OCI-LY1 (cell line): ENCODE measurements at regions not wholly inside any gene's neighbourhood (a gene's known extent, or its start where the extent isn't known, plus 50 kb on each side); places are given as distances from the start of the nearest gene placed in this dataset.

Experiments used
- H2AFZ ChIP-seq: fragments of 200-600 bp; sonication (generic), shearing (Covaris generic); 2 replicates; pipeline ENCODE4 v1.6.0; 2014; ENCODE audit warnings: antibody characterized with exemption, mild to moderate bottlenecking, low read length
- H3F3A ChIP-seq: fragments of 200-600 bp; sonication (generic), shearing (Covaris generic); 2 replicates; pipeline ENCODE4 v1.6.0; 2014; ENCODE audit warnings: mild to moderate bottlenecking, antibody characterized with exemption, low read length, moderate library complexity; ENCODE audit not compliant: insufficient read depth
- H3K27ac ChIP-seq: fragments of 200-600 bp; sonication (generic); 2 replicates; pipeline ENCODE4 v1.5.1; 2014; ENCODE audit warnings: low read length, mixed run types, mild to moderate bottlenecking, low read depth; ENCODE audit not compliant: poor library complexity, severe bottlenecking
- H3K27me3 ChIP-seq: fragments of 200-600 bp; sonication (generic); 2 replicates; pipeline ENCODE4 v1.6.0; 2014; ENCODE audit warnings: antibody characterized with exemption, mild to moderate bottlenecking, low read length, moderate library complexity; ENCODE audit not compliant: insufficient read depth
- H3K36me3 ChIP-seq: fragments of 200-600 bp; sonication (generic); 2 replicates; pipeline ENCODE4 v1.6.1; 2014; ENCODE audit warnings: mild to moderate bottlenecking, antibody characterized with exemption, low read length, moderate library complexity, mixed read lengths; ENCODE audit not compliant: insufficient read depth
- H3K4me1 ChIP-seq: fragments of 200-600 bp; sonication (generic); 2 replicates; pipeline ENCODE4 v1.5.1; 2014; ENCODE audit warnings: mild to moderate bottlenecking, low read length, moderate library complexity; ENCODE audit not compliant: insufficient read depth, severe bottlenecking
- H3K4me2 ChIP-seq: fragments of 200-600 bp; sonication (generic), shearing (Covaris generic); 2 replicates; pipeline ENCODE4 v1.6.1; 2014; ENCODE audit warnings: low read length
- H3K4me3 ChIP-seq: fragments of 200-600 bp; sonication (generic); 2 replicates; pipeline ENCODE4 v1.5.1; 2014; ENCODE audit warnings: low read length, low read depth, mild to moderate bottlenecking, mixed read lengths; ENCODE audit not compliant: poor library complexity, severe bottlenecking
- H3K79me2 ChIP-seq: fragments of 200-600 bp; shearing (Covaris generic); 2 replicates; pipeline ENCODE4 v1.6.1; 2016; ENCODE audit warnings: mixed run types, low read length, mixed read lengths; ENCODE audit not compliant: insufficient read depth
- H3K9ac ChIP-seq: fragments of 200-600 bp; sonication (generic), shearing (Covaris generic); 2 replicates; pipeline ENCODE4 v1.6.1; 2014; ENCODE audit warnings: mild to moderate bottlenecking, low read length, mixed read lengths
- H3K9me2 ChIP-seq: fragments of 200-600 bp; sonication (generic), shearing (Covaris generic); 2 replicates; pipeline ENCODE4 v1.6.1; 2014; ENCODE audit warnings: low read depth, mild to moderate bottlenecking, low read length, mixed read lengths
- H3K9me3 ChIP-seq: fragments of 200-600 bp; shearing (Covaris generic); 2 replicates; pipeline ENCODE4 v1.6.1; 2014; ENCODE audit warnings: low read length, mixed read lengths
- H4K20me1 ChIP-seq: fragments of 200-600 bp; sonication (generic), shearing (Covaris generic); 2 replicates; pipeline ENCODE4 v1.6.0; 2016; ENCODE audit warnings: mild to moderate bottlenecking, low read length; ENCODE audit not compliant: insufficient read depth
- EZH2 ChIP-seq: fragments of 200-600 bp; sonication (generic), shearing (Covaris generic); IDR thresholded peaks from 2 replicates; pipeline ENCODE4 v1.8.0; 2017; ENCODE audit warnings: borderline replicate concordance, mixed run types, mild to moderate bottlenecking, antibody characterized with exemption, low read length, moderate library complexity, mixed read lengths
- TF ChIP-seq, protein P1 (sequence below): fragments of 200-600 bp; sonication (generic), shearing (Covaris generic); IDR thresholded peaks from 2 replicates; pipeline ENCODE4 v1.5.1; 2017; ENCODE audit warnings: mild to moderate bottlenecking, antibody characterized with exemption, low read length, moderate library complexity, mixed read lengths

DNA sequence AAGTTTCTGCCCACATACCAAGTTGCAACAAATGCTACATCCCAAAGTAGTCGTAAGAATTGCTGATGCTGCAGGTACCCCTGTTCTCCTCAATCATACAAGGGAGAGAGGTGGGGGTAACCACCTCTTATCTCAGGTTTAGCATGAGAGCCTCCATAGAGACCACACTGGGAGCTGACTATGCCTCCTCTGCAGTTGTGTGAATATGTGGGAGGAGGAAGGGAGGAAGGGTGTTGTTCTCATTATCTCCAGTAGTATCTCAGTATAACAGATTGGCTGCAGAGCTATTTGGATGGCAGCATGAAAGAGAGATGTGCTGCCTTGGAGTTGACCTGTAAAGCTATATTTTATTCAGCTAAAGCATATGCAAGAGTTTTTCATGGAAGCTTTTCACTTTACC, 690.7 kb downstream of the KCNJ3 start:
- no peak overlapping the region for H2AFZ ChIP-seq
- no peak overlapping the region for H3K4me2 ChIP-seq
- no peak for TF ChIP-seq EZH2
- H3K9me2 ChIP-seq, result no peaks in the 10 kb centered on the region
- H3K4me1 ChIP-seq, result no peaks in the 10 kb centered on the region
- no peaks in the 10 kb centered on the region for H3K9me3 ChIP-seq
- no peaks in the 10 kb centered on the region for H3K27me3 ChIP-seq
- no peak overlapping the region for H3K4me3 ChIP-seq
- no peak overlapping the region for H3K27ac ChIP-seq
- H3K79me2 ChIP-seq, result no peaks in the 10 kb centered on the region
- H3K9ac ChIP-seq, result no peak overlapping the region
- H4K20me1 ChIP-seq, result no peaks in the 10 kb centered on the region
- H3F3A ChIP-seq, result no peaks in the 10 kb centered on the region
- H3K36me3 ChIP-seq, result no peaks in the 10 kb centered on the region

DNA sequence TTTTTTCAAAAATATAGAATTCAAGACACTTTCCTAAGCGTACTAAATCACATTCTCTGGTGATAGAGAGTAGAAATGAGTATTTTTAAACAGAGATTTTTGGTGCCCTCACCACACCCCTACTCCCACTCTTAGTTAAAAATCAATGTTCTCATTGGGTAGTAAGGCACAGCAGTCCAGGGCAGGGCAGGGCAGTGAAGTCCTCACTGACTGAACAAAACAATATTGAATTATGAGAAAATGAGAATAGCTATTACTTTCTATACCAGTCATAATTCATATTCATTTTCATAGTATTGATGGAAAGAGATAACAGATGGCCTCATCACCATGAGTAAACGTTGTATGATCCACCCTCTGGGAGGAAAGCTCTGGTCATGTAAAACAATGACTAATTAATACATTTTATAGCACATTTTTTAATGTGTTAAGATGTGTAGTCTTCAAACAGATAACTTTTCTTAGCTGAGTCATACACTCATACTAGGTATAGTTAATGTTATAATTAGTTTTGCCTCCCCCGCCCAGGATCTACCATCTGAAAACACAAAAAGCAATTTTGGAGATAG, 686.1 kb downstream of the KCNJ3 start:
- H3K4me1 ChIP-seq, result no peaks in the 10 kb centered on the region
- no peak overlapping the region for H3K4me2 ChIP-seq
- H3K27me3 ChIP-seq, result no peaks in the 10 kb centered on the region
- H3K36me3 ChIP-seq, result no peaks in the 10 kb centered on the region
- H3K79me2 ChIP-seq, result no peaks in the 10 kb centered on the region
- H3K27ac ChIP-seq, result no peak overlapping the region
- no peaks in the 10 kb centered on the region for H3K9me2 ChIP-seq
- H4K20me1 ChIP-seq, result no peaks in the 10 kb centered on the region
- no peak for TF ChIP-seq EZH2
- no peaks in the 10 kb centered on the region for H3F3A ChIP-seq
- no peak overlapping the region for H3K9ac ChIP-seq
- H2AFZ ChIP-seq, result no peak overlapping the region
- H3K9me3 ChIP-seq, result no peaks in the 10 kb centered on the region
- H3K4me3 ChIP-seq, result no peak overlapping the region

GRCh38 chr2:155382776-155383175, 684.3 kb downstream of the KCNJ3 start:
- TF ChIP-seq, protein P1, sequence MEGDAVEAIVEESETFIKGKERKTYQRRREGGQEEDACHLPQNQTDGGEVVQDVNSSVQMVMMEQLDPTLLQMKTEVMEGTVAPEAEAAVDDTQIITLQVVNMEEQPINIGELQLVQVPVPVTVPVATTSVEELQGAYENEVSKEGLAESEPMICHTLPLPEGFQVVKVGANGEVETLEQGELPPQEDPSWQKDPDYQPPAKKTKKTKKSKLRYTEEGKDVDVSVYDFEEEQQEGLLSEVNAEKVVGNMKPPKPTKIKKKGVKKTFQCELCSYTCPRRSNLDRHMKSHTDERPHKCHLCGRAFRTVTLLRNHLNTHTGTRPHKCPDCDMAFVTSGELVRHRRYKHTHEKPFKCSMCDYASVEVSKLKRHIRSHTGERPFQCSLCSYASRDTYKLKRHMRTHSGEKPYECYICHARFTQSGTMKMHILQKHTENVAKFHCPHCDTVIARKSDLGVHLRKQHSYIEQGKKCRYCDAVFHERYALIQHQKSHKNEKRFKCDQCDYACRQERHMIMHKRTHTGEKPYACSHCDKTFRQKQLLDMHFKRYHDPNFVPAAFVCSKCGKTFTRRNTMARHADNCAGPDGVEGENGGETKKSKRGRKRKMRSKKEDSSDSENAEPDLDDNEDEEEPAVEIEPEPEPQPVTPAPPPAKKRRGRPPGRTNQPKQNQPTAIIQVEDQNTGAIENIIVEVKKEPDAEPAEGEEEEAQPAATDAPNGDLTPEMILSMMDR, result no peak
- TF ChIP-seq EZH2, result no peak

DNA sequence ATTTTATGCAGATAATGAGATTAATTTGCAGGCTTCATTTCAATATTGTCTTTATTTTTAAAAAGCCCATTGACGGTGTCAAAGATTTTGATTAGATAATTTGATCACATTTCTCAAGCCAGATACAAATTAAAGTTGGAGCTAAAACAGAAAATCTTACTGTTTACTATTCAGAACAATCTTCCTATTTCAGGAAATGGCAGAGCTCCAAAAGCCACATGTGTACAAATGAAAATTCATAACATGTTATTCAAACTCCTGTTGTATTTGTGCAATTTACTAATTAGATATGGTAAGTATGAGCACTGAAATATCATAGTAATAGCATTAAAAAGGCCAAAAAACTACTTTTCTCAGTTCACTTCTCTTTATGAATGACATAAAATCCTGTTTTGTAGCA, 682.9 kb downstream of the KCNJ3 start:
- Histone ChIP-seq H3K9me2 (no peaks in the 10 kb centered on the region), H3K4me3 (no peak overlapping the region), H3K9ac (no peak overlapping the region), H3K4me1 (no peaks in the 10 kb centered on the region), H4K20me1 (no peaks in the 10 kb centered on the region), H3K27me3 (no peaks in the 10 kb centered on the region), H3K27ac (no peak overlapping the region), H3K79me2 (no peaks in the 10 kb centered on the region), H3K9me3 (no peaks in the 10 kb centered on the region), H2AFZ (no peak overlapping the region), H3F3A (no peaks in the 10 kb centered on the region), H3K36me3 (no peaks in the 10 kb centered on the region), H3K4me2 (no peak overlapping the region)
- TF ChIP-seq, protein P1, result no peak
- no peak for TF ChIP-seq EZH2

More at GRCh38 chr2:155382776-155383175, 684.3 kb downstream of the KCNJ3 start:
- Histone ChIP-seq H3K27ac (no peak overlapping the region), H3K4me1 (no peaks in the 10 kb centered on the region), H3K9me3 (no peaks in the 10 kb centered on the region), H3K27me3 (no peaks in the 10 kb centered on the region), H3K4me2 (no peak overlapping the region), H3F3A (no peaks in the 10 kb centered on the region), H3K9me2 (no peaks in the 10 kb centered on the region), H3K79me2 (no peaks in the 10 kb centered on the region), H3K9ac (no peak overlapping the region), H3K36me3 (no peaks in the 10 kb centered on the region), H3K4me3 (no peak overlapping the region), H4K20me1 (no peaks in the 10 kb centered on the region), H2AFZ (no peak overlapping the region)
